GM21619 (cell line): ENCODE measurements at regions not wholly inside any gene's neighbourhood (a gene's known extent, or its start where the extent isn't known, plus 50 kb on each side); places are given as distances from the start of the nearest gene placed in this dataset.

Experiments
- ATAC-seq: cut with Tn5 transposase; IDR thresholded peaks from one replicate; pipeline ENCODE4 v1.9.1; 2021; ENCODE audit not compliant: unreplicated experiment

DNA sequence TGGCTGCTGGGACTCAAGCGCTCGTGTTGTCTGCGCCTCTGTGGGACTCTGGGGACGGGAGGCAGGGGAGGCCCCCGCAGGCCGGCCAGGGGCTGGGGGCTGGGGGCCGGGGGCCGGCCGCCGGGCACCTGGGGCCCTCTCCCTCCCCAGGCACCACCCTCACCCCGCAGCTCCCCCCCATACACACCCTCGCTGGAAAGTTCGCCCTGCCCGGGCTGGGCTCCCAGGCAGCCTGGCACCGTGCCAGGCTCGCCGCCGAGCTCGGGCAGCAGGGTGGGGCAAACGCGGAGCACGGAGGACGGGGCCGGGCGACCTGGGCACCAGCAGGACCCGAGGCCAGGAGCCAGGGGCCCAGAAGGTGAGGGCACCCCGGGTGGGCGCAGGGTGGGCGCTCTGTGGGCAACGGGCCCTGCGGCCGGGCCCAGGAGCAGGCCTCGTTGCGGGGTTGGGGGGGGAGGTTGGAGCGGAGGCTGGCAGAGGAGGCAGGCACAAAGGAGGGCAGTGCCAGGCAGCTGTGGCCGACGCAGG is 76.7 kb upstream of the WNT7B start:
- ATAC-seq: no peak

DNA sequence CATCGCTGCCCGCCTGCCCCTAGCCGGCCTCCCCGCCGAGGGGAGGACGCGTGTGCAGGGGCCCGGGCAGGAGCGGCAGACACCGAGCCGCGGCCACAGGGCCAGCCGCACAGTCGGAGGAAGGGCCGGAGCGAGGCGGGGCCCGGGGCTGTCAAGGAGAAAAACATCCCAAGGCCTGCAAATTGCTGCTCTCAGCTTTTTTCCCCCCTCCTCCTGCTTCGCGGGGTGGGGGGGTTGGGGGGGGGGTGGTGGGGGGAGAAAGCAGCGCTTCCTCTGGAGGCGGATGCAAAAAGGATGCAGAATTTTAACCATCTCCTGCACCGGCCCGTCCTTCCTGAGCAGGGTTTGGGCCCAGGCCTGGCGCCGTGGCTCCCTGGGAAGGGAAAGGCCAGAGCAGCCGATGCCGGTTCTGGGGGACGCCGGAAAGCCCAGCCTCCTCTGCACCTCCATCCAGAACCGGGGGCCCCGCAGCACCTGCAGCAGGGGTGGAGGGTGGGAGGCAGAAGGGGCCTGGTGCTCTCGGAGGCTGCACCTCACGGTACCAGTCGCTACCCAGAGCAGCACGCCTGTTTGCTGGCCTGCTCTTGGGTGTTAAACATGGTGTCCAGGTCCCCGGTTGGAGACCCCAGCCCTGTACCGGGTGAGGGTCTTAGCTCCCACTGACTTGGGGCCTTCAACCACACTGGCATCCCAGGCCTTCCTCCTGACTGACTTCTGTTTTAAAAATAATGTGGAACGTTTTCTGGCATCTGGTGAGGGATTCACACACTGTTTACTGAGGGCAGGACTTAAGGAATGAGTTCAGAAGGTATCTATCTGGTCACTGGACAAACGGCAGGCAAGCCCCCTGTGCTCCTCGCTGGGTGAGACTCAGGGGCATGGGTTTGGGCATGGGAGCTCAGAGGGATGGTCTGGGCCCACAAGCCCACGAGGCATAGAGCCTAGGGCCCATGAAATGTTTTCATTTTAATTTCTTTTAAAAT is 77.4 kb upstream of the WNT7B start:
- no peak for ATAC-seq

DNA sequence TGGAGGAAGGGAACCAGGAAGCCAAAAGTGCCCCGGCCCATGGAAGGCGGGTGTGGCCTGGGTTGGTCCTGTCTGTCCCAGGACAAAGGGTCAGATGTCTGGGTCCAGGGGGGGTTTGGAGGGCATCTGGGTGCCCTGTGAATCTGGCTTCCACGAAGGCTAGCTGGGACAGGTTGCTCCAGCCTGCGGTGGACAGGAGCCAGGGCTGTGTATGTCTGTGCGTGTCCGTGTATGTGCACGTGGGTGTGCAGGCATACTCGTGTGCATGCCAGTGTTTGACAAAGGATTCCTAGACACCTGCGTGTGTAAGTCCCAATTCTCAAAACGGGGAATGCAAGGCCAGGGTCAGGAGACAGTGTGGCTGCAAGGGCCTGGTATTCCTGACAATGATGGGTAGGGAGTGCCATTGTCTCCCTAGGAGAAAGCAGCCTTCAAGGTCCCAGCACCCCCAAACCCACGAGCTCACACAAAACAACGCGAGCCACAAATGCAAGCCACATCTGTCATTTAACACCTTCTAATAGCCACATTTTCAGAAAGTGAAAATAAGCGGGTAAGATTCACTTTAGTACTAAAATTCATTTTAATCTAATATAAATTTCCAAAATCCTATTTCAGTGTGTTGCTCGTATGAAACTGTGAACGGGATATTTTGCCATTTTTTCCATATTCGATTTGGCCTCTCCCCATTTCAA is 78.4 kb upstream of the WNT7B start:
- ATAC-seq: no peak

DNA sequence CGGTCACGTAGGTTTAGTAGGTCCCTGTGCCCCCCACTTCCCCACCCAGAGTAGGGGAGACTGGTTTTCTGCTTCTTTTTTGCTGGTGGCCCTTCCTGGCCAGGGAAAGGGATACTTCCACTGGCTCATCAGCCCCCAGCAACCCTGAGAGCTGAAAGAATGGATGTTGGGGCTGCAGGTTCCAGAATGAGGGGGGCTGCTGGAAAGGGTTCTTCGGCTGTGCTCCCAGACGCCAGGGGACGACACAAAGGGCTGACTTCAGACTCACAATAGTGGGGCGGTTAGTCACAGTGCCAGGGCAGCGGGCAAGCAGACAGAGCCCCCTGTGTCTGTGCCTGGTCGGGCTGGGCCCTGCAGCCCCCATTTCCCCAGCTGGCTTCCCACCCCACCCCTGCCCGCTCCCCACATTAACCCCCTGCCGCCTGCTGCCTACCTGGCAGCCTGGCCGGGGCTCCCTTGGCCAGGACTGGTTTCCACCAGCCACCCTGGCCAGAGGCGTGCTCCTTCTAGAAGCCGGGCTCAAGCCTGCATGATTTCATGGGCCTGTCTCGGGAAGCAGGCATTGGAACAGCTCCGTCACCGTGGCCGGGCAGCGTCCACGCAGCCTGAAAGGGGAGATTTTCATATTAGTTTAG is 79.1 kb upstream of the WNT7B start:
- ATAC-seq: no peak

DNA sequence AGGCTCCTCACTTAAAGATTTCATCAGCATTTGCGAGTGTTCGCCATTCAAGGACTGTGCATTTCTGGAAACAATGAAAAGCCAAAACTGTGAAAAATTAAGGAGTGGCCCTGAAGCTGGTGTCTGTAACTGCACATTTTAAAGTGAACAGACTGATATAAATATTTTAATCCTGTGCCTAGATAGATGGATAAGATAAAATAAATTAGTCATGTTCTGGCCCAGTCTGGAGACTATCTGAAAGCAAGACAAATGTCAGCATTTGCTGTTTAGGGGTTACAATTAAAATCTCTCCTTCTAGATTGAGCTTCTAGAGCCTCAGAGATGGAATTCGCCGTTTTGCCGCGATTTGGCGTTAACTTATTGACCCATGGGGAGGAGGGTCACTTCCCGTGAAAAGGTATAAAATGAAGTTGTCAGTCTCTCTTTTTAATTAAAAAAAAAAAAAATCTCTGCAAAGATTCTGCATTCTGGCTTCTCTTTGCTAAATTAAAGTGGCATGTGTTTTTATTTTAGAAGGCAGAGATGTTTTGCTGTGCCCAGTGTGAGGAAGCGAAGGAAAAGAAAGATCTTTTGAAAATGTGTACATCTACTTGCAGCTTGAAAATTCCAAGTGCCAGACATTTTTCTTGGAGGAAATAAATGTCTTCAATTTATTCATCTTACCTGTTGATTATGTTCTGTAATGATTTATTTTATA is 79.7 kb upstream of the WNT7B start:
- no peak for ATAC-seq

DNA sequence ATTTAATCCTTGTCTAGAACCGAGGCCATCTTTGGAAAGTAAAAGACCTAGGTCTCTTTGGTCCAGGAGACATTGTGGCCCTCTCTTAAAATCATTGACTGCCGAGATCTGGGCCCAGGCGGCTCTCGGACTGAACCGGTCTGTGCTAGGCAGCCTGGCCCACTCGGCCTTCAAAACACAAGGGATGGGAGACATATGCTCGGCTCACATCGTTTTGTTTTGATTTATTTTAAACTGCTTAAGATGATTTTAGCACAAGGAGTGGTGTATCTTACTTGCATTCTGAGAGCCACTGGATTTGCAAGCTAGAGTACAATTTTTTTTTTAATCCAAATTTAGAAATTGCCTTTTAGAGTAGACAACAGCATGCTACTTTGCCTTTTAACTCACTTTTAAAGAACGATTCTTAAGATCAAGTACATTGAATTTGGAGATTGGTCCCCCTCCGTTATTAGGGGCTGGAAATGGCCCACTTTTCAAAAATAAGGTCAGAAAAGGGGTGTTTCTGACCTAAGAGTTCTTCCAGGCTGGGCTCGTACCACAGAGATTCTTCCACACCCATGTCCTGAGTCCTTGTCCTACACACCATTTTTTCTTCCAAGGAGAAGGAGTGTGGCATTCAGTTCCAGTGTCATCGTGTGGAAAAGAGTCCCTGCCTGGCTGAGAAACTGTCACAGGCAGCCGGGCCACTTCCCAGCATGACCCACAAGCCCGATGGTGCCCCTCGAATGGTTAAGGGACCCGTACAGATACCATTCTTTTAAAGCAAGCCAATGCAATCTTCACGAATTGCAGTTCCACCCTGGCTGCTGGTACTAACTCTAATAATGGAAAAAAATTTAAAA is 80.5 kb upstream of the WNT7B start:
- peak; percentile 7 for ATAC-seq

DNA sequence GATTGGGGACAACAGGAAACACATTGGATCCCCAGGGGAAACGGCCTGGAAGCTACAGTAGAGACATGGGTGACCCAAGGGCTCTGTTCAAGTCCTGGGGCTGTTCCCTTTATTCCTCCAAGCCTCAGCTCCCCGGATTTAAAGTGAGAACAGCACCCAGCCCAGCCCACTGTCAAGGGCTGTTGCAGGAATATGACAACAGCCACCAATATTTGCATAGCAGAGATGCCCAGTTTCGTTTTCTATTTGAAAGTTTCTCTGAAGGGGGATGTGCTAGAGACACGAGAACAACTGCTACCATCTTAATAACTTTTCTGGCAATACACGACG is 81.1 kb upstream of the WNT7B start:
- ATAC-seq: peak; percentile 84

DNA sequence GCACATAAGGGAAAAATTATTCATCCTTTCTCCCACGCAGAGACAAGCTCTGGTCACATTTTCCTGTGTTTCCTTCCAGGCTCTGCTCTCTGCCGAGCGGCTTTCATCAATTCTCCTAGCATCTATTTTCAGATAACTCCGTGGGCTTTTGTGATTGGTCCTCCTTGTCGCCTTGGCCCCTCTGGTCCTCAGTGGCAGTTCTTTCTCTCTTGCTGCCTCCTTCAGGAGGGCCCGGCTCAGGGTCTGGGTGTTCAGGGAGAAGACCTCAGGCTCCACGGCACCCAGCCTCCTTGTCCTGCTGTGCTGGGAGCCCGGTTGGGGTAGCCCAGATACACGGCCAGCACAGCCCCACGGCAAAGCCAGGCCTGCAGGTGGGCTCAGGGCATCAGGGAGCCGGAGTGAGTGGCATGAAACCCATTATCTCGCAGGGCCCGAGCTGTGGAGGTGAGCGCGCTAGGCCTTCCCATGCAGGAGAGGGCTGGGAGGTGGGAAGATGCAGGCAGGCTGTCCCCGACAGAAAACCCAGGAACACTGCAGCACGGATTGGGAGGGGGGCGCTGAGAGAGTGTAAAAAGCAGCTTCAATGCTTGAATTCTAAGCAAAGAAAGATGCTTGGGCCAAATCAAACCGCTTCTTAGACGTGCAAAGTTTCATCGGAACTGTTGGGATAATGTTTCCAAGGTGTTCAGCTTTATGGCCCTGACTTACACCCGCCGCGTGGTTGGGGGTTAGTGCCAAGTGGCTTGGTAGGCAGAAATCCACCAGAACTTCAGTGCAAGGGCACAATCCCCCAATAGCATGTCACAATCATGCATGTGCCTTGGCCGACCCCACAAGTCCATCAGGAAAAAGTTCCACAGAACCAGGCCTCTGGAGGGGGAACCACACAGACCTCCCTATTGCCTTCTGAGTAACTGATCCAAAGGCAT is 81.9 kb upstream of the WNT7B start:
- ATAC-seq: no peak

DNA sequence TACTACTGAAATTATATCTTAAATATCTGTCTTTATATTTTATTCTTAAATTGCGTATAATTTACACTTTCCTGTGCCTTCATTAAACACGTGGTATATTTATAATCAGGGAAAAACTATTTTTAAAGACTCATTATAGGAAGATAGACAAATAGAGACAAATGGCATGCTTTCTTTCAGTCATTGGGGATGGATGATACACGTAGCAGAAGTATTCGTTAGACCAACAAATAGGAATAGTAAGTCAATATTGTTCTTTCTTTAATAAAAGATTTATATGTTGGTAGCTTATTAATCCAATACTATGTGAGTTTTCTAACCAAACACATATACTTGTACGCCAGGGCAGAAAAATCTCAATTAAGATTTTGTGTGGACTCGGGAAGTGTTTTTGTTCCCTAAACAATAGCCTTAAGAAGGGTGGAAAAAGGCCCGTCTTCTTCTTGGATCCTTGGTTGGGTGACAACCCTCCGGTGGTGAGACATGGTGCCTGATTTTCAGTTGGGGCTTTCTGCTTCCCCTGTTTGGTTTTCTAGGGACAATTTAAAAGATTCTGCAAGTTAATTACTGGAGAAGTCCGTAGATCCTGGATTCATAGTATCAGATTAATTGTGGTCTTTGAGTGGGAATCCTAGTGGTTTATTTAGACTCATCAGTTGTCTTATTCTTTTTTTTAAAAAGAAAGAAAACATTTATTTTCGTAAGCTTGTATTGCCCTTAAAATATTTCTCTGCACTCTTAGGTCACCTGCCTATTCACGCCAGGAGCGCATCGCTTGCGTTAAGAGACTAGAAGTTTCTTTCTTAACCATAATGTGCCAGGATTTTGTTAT is 83.5 kb upstream of the WNT7B start:
- no peak for ATAC-seq

DNA sequence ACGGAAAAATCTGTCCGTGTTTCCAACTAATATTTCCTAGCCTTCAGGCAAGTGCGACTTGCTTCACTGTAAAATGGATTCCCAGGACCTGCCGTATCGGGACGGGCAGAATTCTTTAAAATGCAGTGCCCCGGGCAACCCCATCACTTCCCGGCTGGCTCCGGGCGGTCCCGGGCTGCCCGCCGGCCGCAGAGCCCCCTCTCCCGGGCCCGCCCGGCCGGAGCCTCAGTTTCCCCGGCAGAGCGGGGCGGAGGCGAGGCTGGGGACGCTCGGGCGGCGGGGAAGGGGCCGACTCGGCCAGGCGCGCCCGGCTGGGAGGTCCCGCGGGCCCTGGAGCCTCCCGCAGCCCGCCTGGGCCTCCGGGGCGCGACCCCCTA is 84.2 kb upstream of the WNT7B start:
- no peak for ATAC-seq

DNA sequence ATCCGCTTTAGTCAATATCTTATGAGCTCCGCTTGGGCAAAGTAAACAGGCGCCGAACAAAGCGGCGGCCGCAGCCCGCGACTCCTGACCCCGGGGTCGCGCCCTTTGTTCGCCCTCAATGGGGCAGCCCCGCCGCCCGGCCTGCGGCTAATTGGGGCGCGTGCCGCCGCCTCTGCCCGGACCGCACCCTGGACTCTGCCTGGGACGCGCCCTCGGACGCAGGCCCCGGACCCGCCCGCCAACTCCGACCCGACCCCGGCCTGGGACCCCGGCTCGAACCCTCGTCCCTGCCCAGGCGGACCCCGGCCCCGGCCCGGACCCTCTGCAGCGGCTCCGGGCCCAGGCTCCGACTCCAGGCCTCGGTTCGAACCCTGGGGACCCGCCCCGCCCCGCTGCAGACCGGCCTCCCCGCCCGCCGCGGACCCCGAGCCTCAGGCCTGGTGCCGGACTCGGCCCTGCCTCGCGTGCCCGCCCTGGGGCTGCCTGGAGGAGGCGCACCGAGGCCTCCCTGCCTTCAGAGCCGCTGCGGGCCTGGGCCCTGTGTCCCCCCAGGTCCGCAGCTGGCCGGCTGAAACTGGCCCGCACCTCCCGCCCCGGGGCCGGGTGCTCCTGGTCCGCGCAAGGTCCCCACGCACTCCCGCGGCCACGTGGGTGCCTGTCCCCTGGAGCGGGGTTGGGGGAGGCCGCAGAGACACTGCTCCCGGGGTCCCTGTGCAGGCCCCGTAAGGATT is 84.7 kb upstream of the WNT7B start:
- no peak for ATAC-seq

DNA sequence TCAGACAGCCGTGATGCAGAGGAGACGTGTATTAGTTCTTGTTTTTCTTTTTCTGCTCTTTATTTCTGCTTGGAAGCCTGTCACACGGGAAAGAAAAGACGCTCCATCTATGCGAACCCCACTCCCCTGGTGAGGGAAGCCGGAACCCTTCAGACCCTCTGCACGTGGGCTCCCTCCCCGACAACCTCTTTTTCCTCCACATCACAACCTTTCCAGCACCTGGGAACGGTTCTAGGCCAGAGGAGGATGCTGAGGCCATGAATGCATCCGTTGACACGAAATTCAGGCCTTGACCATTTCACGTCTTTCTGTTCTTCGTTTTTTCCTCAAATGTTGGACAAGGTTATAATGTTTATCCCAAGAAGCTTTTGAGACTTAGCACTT is 85.3 kb upstream of the WNT7B start:
- ATAC-seq: no peak

DNA sequence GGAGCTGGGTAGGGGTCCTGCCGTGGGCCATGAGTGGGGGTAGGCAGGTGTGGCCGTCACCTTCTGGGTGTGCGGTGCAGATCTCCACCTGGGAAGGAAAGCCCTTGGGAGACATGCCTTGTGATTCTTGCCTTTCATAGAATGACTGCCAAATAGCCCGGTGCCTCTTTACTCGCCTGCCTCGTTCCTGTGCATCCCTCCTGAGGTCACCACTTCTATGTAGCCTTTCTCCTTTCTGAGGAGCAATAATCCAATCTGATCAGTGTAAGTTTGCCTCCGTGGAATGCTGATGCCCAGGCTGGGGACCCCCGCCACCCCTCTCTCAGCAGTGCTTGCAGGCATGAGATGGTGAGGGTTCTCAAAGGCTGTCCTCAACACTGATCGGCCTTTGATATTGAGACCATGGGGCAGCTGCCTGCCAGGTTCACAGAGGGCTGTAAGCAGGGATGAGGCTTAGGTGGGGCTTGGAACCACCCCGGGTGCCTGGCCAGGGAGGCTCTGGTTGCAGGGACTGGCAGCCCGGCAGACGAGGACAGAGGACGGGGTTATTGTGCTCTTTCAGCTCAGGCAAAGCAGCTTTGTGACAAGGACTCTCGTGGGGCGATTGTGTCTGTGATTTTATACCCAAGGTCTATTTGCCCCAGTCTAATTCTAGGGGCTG is 86.1 kb upstream of the WNT7B start:
- ATAC-seq: no peak

DNA sequence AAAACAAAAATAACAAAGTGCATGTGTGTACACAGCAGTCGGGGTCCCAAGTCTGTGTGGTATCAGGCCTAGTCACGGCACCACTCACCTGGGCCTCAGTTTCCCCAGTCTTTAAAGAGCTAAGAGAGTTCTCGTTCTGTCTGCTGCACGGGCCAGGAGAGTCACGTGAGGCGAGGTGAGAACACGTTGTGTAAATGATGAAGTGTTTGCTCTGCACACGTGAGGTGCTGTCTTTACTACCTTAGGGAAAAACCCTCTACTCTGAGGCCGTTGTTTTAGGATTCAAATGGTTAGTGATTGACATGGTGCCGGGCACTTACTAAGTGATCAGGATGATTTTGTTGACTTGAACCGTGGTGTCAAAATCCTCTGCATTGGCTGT is 86.5 kb upstream of the PPARA start:
- no peak for ATAC-seq

DNA sequence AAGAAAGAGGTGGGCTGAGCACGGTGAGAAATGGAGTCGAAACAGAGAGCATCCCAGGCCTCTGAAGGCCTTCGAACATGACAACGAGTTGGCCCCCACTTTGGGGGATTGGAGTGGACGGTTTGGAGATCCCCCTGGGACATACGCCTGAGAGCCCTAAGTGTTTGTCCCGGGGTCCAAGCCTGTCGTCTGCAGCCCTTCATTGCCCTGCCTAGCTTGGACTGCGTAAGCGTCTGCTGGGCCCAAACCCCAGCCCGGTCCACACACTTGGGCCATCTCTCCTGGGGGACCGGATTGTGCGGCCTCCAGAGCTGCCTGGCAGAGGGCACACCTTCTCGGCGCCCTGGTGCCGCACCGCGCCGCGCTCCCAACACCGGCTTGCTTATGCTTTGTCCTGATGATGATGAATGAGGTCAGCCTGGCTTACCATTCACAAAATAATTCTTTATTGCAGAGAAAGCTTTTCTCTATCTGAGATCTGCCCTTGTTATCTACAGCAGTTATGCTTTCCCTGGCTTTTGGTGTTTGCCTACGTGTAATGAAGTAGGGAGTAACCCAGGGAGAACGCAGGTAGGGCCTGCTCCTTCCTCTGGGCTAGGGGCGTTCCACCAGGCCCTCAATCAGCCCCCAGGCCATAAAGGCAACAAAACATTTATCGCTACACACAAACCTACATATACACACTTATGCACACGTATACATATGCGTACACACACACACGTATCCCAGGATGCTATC is 85.9 kb upstream of the PPARA start:
- no peak for ATAC-seq

DNA sequence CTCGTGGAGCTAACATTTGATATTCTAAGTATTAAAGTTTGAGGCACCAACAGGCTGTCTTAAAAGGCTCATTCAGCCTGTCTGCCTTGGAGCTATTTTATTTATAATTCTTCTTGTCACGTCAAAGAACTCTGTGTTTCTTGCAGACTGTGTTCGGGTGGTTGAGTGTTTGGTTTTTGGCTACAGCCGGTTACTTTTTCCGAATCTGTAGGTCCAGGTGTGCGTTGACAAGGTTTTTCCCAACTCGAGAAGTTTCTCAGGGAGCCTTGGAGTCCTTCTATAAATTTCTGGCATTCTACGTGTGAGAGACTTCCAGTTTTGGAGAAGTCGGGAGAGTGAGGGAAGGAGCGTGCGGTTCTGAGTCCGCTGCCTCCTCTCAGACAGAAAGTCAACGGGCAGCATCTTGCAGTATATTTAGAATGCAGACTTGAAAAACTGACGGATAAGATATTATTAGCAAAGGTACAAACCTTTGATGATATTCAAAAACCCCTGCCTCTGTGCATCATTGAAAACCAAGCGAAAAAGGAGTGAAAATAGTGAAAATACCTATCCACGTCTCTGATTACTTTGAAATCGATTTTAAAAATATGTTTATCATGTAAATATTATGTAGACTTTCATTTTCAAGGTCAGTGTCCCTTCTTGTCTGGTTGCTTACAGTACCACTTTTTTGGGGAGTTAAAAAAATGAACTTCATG is 85.2 kb upstream of the PPARA start:
- ATAC-seq: no peak
